HG02571 (cell line): ENCODE measurements at regions not wholly inside any gene's neighbourhood (a gene's known extent, or its start where the extent isn't known, plus 50 kb on each side); places are given as distances from the start of the nearest gene placed in this dataset.

Experiments
- ATAC-seq: cut with Tn5 transposase; IDR thresholded peaks from one replicate; pipeline ENCODE4 v1.9.1; 2021; ENCODE audit warnings: mild to moderate bottlenecking, moderate library complexity; ENCODE audit not compliant: unreplicated experiment

GRCh38 chr5:61596265-61596664, 264.2 kb downstream of the ZSWIM6 start:
- ATAC-seq = no peak

GRCh38 chr5:61597684-61598083, 265.6 kb downstream of the ZSWIM6 start:
- no peak for ATAC-seq

GRCh38 chr5:61598126-61598525, 266.1 kb downstream of the ZSWIM6 start:
- no peak for ATAC-seq

GRCh38 chr5:61599370-61600122, 267.5 kb downstream of the ZSWIM6 start:
- no peak for ATAC-seq

GRCh38 chr5:61600123-61600444, 268.0 kb downstream of the ZSWIM6 start:
- ATAC-seq = no peak

GRCh38 chr5:61600945-61601511, 269.0 kb downstream of the ZSWIM6 start:
- ATAC-seq = no peak

GRCh38 chr5:61603211-61603908, 271.3 kb downstream of the ZSWIM6 start:
- no peak for ATAC-seq

- no peak for ATAC-seq
These were observed 272.3 kb downstream of the ZSWIM6 start for GRCh38 chr5:61604076-61605025.

GRCh38 chr5:61609840-61610677, 278.0 kb downstream of the ZSWIM6 start:
- ATAC-seq = no peak

GRCh38 chr5:61610678-61611024, 278.6 kb downstream of the ZSWIM6 start:
- ATAC-seq = no peak

- no peak for ATAC-seq
These were observed 280.4 kb downstream of the ZSWIM6 start for GRCh38 chr5:61612431-61612830.

GRCh38 chr5:61613679-61614078, 281.6 kb downstream of the ZSWIM6 start:
- ATAC-seq = no peak

- no peak for ATAC-seq
These were observed 282.5 kb downstream of the ZSWIM6 start for GRCh38 chr5:61614606-61615005.

GRCh38 chr5:61617039-61617438, 285.0 kb downstream of the ZSWIM6 start:
- no peak for ATAC-seq

GRCh38 chr5:61617995-61618525, 286.0 kb downstream of the ZSWIM6 start:
- ATAC-seq = no peak

GRCh38 chr5:61618577-61618976, 286.5 kb downstream of the ZSWIM6 start:
- ATAC-seq = no peak

- no peak for ATAC-seq
These were observed 287.2 kb downstream of the ZSWIM6 start for GRCh38 chr5:61619289-61619688.

- ATAC-seq = no peak
These were observed 287.9 kb downstream of the ZSWIM6 start for GRCh38 chr5:61619777-61620518.

GRCh38 chr5:61620699-61621182, 288.7 kb downstream of the ZSWIM6 start:
- ATAC-seq = no peak
